Adrenal gland (tissue), 5 donors: ENCODE measurements at regions not wholly inside any gene's neighbourhood (a gene's known extent, or its start where the extent isn't known, plus 50 kb on each side); places are given as distances from the start of the nearest gene placed in this dataset.

ENCODE experiments used
- CTCF ChIP-seq, 6 experiments: fragments of 450-650 bp in 4 of 6; fragments of 200-600 bp in 2 of 6; sonication (generic) in 1 of 6; IDR thresholded peaks; 1 replicate in 5 of 6; 2 replicates in 1 of 6; pipeline versions ENCODE4 v1.5.1 to v1.8.0; 2016 to 2021; ENCODE audit warnings: antibody characterized with exemption in 6 of 6, mild to moderate bottlenecking in 2 of 6, moderate library complexity in 1 of 6
- POLR2A ChIP-seq, 2 donors: fragments of 450-650 bp; IDR thresholded peaks; one replicate each; pipeline ENCODE4 v1.6.1; 2017; ENCODE audit warnings: antibody characterized with exemption in 2 of 2, mild to moderate bottlenecking in 2 of 2, moderate library complexity in 1 of 2
- donor health status: DM: no; HTN: no; CAD: no.

- TF ChIP-seq CTCF (IDR thresholded peaks at IDR 0.05) (no peak), POLR2A (IDR thresholded peaks at IDR 0.05) (no peak)
These were observed 379.6 kb downstream of the ETNK1 start for GRCh38 chr12:23004473-23005020.
